Loucy (cell line): ENCODE measurements at regions not wholly inside any gene's neighbourhood (a gene's known extent, or its start where the extent isn't known, plus 50 kb on each side); places are given as distances from the start of the nearest gene placed in this dataset.

ENCODE experiments used
- EZH2phosphoT487 ChIP-seq: fragments of 200-600 bp; IDR thresholded peaks from 2 replicates; pipeline ENCODE4 v1.6.1; 2018; ENCODE audit warnings: antibody characterized with exemption, mild to moderate bottlenecking, moderate library complexity, borderline replicate concordance
- TF ChIP-seq, protein P1 (sequence below): fragments of 200-600 bp; sonication (generic); conservative IDR thresholded peaks from 2 replicates; pipeline ENCODE4 v1.5.1; 2014; ENCODE audit warnings: mild to moderate bottlenecking, antibody characterized with exemption, low read length

DNA sequence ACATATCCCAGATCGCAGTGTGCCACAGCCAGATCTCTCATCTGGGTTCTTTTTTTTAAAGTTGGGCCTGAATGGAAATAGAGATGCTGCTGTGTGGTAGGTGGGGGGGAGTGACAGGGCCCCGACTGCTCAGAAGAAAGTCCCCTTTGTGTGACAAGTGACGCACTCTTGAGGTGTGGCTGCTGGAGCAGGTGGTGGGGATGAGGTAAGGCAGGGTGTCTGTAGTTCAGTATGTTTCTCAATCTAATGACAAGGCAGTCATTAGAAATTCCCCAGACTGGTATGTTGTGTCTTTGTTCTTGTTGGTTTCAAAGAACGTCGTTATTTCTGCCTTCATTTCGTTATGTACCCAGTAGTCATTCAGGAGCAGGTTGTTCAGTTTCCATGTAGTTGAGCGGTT, 128.8 kb upstream of the TACR1 start:
- TF ChIP-seq, protein P1, sequence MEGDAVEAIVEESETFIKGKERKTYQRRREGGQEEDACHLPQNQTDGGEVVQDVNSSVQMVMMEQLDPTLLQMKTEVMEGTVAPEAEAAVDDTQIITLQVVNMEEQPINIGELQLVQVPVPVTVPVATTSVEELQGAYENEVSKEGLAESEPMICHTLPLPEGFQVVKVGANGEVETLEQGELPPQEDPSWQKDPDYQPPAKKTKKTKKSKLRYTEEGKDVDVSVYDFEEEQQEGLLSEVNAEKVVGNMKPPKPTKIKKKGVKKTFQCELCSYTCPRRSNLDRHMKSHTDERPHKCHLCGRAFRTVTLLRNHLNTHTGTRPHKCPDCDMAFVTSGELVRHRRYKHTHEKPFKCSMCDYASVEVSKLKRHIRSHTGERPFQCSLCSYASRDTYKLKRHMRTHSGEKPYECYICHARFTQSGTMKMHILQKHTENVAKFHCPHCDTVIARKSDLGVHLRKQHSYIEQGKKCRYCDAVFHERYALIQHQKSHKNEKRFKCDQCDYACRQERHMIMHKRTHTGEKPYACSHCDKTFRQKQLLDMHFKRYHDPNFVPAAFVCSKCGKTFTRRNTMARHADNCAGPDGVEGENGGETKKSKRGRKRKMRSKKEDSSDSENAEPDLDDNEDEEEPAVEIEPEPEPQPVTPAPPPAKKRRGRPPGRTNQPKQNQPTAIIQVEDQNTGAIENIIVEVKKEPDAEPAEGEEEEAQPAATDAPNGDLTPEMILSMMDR, result no peak
- TF ChIP-seq EZH2phosphoT487, result no peak
